Esophagus squamous epithelium (tissue), 4 donors: ENCODE measurements at regions not wholly inside any gene's neighbourhood (a gene's known extent, or its start where the extent isn't known, plus 50 kb on each side); places are given as distances from the start of the nearest gene placed in this dataset.

Experiments
- CTCF ChIP-seq, 6 experiments: fragments of 450-650 bp in 4 of 6; fragments of 200-600 bp in 2 of 6; sonication (generic) in 2 of 6; IDR thresholded peaks; one replicate each; pipeline ENCODE4 v1.5.1; 2016 to 2019; ENCODE audit warnings: antibody characterized with exemption in 6 of 6, mild to moderate bottlenecking in 4 of 6, moderate library complexity in 4 of 6
- POLR2A ChIP-seq, 4 donors: fragments of 450-650 bp; IDR thresholded peaks; one replicate each; pipeline ENCODE4 v1.6.1; 2017; ENCODE audit warnings: antibody characterized with exemption in 4 of 4, mild to moderate bottlenecking in 4 of 4, moderate library complexity in 3 of 4

GRCh38 chr2:78281164-78281563 is 744.3 kb upstream of the REG3G start:
- TF ChIP-seq CTCF (IDR thresholded peaks at IDR 0.05) (no peak), POLR2A (IDR thresholded peaks at IDR 0.05) (no peak)
